HL-60 (cell line): ENCODE measurements at regions not wholly inside any gene's neighbourhood (a gene's known extent, or its start where the extent isn't known, plus 50 kb on each side); places are given as distances from the start of the nearest gene placed in this dataset.

ENCODE experiments used
- DNase-seq, 2 experiments: peaks; one replicate each; pipeline ENCODE4 v3.0.0-alpha.2; 2010 to 2020; ENCODE audit warnings: low read depth in 1 of 2, low spot score in 1 of 2
- H3K27ac ChIP-seq: fragments of 250-450 bp; sonication (Bioruptor Pico); replicated peaks from 2 replicates; pipeline ENCODE4 v1.5.1; 2020; ENCODE audit warnings: mild to moderate bottlenecking, moderate library complexity
- H3K27me3 ChIP-seq: fragments of 250-450 bp; sonication (Bioruptor Pico); 2 replicates; pipeline ENCODE4 v1.5.1; 2021; ENCODE audit warnings: mild to moderate bottlenecking, moderate library complexity; ENCODE audit not compliant: insufficient read depth, poor library complexity, severe bottlenecking
- H3K4me3 ChIP-seq: replicated peaks from 2 replicates; pipeline ENCODE4 v1.5.1; 2011; ENCODE audit warnings: mild to moderate bottlenecking, control low read depth, low read length; ENCODE audit not compliant: insufficient read depth
- CTCF ChIP-seq: IDR thresholded peaks from one replicate; pipeline ENCODE4 v1.5.1; 2011; ENCODE audit warnings: low read length, control low read depth, inconsistent platforms; ENCODE audit not compliant: insufficient read depth
- GABPA ChIP-seq: IDR thresholded peaks from 2 replicates; pipeline ENCODE4 v1.6.1; 2012; ENCODE audit warnings: low read depth
- POLR2AphosphoS5 ChIP-seq: IDR thresholded peaks from 2 replicates; pipeline ENCODE4 v1.6.1; 2012; ENCODE audit warnings: low read depth
- REST ChIP-seq: IDR thresholded peaks from 2 replicates; pipeline ENCODE4 v1.6.1; 2012; ENCODE audit warnings: low read depth; ENCODE audit not compliant: insufficient replicate concordance
- SPI1 ChIP-seq: IDR thresholded peaks from 2 replicates; pipeline ENCODE4 v1.6.1; 2012; ENCODE audit warnings: low read depth, mild to moderate bottlenecking, borderline replicate concordance

GRCh38 chr13:78958006-78958405 lies 299.1 kb upstream of the OBI1 start:
- Histone ChIP-seq H3K27me3 (no peaks in the 10 kb centered on the region), H3K27ac (no peak overlapping the region), H3K4me3 (no peak overlapping the region)
- no peak for DNase-seq
- TF ChIP-seq POLR2AphosphoS5 = no peak
- no peak for TF ChIP-seq CTCF
- TF ChIP-seq GABPA = no peak
- no peak for TF ChIP-seq SPI1
- no peak for TF ChIP-seq REST

DNA sequence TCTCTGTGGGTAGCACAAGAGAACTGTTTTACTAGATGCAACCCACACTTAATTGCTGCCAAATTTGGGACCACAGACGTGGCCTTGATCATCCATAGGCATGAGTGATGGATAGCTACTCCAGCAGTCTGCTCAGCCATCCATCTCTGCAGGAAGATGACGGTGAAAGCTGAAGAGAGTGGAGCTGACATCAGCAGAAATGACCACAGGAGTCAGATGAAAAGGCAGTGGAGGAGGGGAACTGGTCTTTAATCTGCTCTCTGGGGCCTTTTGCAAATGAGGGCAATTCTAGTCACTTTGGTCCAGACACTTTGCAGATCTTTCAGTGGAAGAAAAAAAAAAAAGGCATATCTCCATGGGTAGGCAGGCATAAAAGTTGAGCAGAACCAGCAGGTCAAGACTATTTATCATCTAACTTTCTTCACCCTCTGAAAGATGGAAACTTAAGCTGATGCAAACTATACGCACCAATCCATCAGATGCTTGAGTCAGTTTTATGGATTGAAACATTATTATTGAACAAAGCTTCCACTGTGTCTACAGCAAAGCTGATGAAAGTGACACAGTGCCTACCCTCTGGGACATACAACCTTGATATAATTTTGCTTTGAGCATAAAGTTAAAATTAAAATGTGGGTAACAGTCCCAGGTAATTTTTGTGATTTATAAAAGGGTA lies 281.6 kb upstream of the OBI1 start:
- no peak overlapping the region for H3K4me3 ChIP-seq
- no peak for DNase-seq
- H3K27ac ChIP-seq = no peak overlapping the region
- no peaks in the 10 kb centered on the region for H3K27me3 ChIP-seq
- TF ChIP-seq REST (no peak), CTCF (no peak), POLR2AphosphoS5 (no peak), SPI1 (no peak), GABPA (no peak)

DNA sequence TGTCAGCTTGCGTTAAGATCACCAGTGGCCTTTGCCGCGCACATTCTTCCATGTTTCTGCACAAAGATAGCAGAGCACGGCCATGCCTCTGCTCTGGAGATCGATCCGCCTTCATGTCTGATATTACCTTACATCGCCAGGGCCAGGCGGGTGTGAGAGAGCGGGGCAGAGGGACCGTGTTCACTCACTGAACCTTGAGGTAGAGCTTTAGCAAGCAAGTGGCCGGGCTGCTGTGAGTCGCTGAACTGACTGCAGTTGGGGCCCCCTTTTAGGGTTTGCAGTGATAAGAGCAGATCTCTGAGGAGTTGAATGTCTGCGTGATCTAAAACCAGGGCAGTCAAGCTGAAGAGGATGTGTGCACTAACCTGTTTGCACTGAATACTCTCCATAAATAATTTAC lies 275.4 kb upstream of the OBI1 start:
- no peak for DNase-seq
- TF ChIP-seq POLR2AphosphoS5 (no peak), SPI1 (no peak), GABPA (no peak), CTCF (no peak), REST (no peak)
- H3K27ac ChIP-seq = no peak overlapping the region
- H3K4me3 ChIP-seq = no peak overlapping the region
- no peaks in the 10 kb centered on the region for H3K27me3 ChIP-seq
